Natural killer cell treated with Interleukin-12 subunit alpha and Interleukin-12 subunit beta and Interleukin-15 and Interleukin-18, amount 100 ng/mL, for 72 hours (primary cell): ENCODE measurements at regions not wholly inside any gene's neighbourhood (a gene's known extent, or its start where the extent isn't known, plus 50 kb on each side); places are given as distances from the start of the nearest gene placed in this dataset.

Source experiments
- ATAC-seq, 2 donors: fragments of 150-1000 bp; cut with Tn5 transposase in 1 of 2; sonication (Bioruptor Pico), chemical (Tn5 transposase) in 1 of 2; 2 replicates each; pipeline ENCODE4 v1.10.0; 2021
- DNase-seq: peaks from one replicate; pipeline ENCODE4 v3.0.0; 2022; ENCODE audit warnings: low spot score
- H3K27ac Mint-ChIP-seq, 2 donors: 1 replicate in 1 of 2; 2 replicates in 1 of 2; pipeline ENCODE4 v1.8.0; 2022; ENCODE audit warnings: mixed read lengths in 2 of 2, mild to moderate bottlenecking in 1 of 2, moderate library complexity in 1 of 2
- H3K27me3 Mint-ChIP-seq, 2 donors: 1 replicate in 1 of 2; 2 replicates in 1 of 2; pipeline ENCODE4 v1.8.0; 2022; ENCODE audit warnings: mixed read lengths in 2 of 2
- H3K36me3 Mint-ChIP-seq: one replicate; pipeline ENCODE4 v1.8.0; 2022; ENCODE audit warnings: mixed read lengths
- H3K4me1 Mint-ChIP-seq, 2 donors: 1 replicate in 1 of 2; 2 replicates in 1 of 2; pipeline ENCODE4 v1.8.0; 2022; ENCODE audit warnings: low read depth in 2 of 2, mixed read lengths in 2 of 2, mild to moderate bottlenecking in 1 of 2
- H3K4me3 Mint-ChIP-seq: one replicate; pipeline ENCODE4 v1.8.0; 2022; ENCODE audit warnings: mixed read lengths
- H3K9me3 Mint-ChIP-seq: 2 replicates; pipeline ENCODE4 v1.8.0; 2022; ENCODE audit warnings: mixed read lengths

- H3K27me3 Mint-ChIP-seq, result peaks cover 16 to 28% of the 10 kb centered on the region in 2 donors
- H3K27ac Mint-ChIP-seq, result no peak overlapping the region
- ATAC-seq (no peak), DNase-seq (no peak)
- no peaks in the 10 kb centered on the region for H3K36me3 Mint-ChIP-seq
- no peaks in the 10 kb centered on the region for H3K4me1 Mint-ChIP-seq
- no peak overlapping the region for H3K4me3 Mint-ChIP-seq
- H3K9me3 Mint-ChIP-seq, result peaks cover 4% of the 10 kb centered on the region
These were observed 63.9 kb upstream of the PLEKHG1 start for GRCh38 chr6:150535818-150536220.

- ATAC-seq, result no peak
These were observed 62.9 kb upstream of the PLEKHG1 start for GRCh38 chr6:150536835-150537234.

GRCh38 chr6:150537491-150537890 lies 62.2 kb upstream of the PLEKHG1 start:
- H3K27ac Mint-ChIP-seq, result no peak overlapping the region
- H3K4me1 Mint-ChIP-seq, result no peaks in the 10 kb centered on the region
- DNase-seq (no peak), ATAC-seq (no peak)
- peaks cover 4% of the 10 kb centered on the region for H3K9me3 Mint-ChIP-seq
- peaks cover 14 to 30% of the 10 kb centered on the region in 2 donors for H3K27me3 Mint-ChIP-seq
- no peaks in the 10 kb centered on the region for H3K36me3 Mint-ChIP-seq
- no peak overlapping the region for H3K4me3 Mint-ChIP-seq

More at GRCh38 chr6:150536835-150537234, 62.9 kb upstream of the PLEKHG1 start:
- H3K27ac Mint-ChIP-seq, result no peak overlapping the region
- DNase-seq, result no peak
- H3K4me3 Mint-ChIP-seq, result no peak overlapping the region
- H3K4me1 Mint-ChIP-seq, result no peaks in the 10 kb centered on the region
- peaks cover 14 to 30% of the 10 kb centered on the region in 2 donors for H3K27me3 Mint-ChIP-seq
- H3K9me3 Mint-ChIP-seq, result peaks cover 4% of the 10 kb centered on the region
- no peaks in the 10 kb centered on the region for H3K36me3 Mint-ChIP-seq

- Mint-ChIP-seq H3K4me1 (no peaks in the 10 kb centered on the region), H3K27me3 (peaks cover 14 to 30% of the 10 kb centered on the region in 2 donors), H3K36me3 (no peaks in the 10 kb centered on the region), H3K27ac (no peak overlapping the region), H3K9me3 (peaks cover 4% of the 10 kb centered on the region), H3K4me3 (no peak overlapping the region)
- DNase-seq (no peak), ATAC-seq (no peak)
These were observed 61.8 kb upstream of the PLEKHG1 start for GRCh38 chr6:150537893-150538292.

- H3K36me3 Mint-ChIP-seq, result no peaks in the 10 kb centered on the region
- no peak overlapping the region for H3K27ac Mint-ChIP-seq
- peaks cover 4% of the 10 kb centered on the region for H3K9me3 Mint-ChIP-seq
- no peak overlapping the region for H3K4me3 Mint-ChIP-seq
- no peaks in the 10 kb centered on the region for H3K4me1 Mint-ChIP-seq
- no peak for DNase-seq
- H3K27me3 Mint-ChIP-seq, result peaks cover 20 to 36% of the 10 kb centered on the region in 2 donors
- no peak for ATAC-seq
These were observed 60.6 kb upstream of the PLEKHG1 start for GRCh38 chr6:150539111-150539510.

- H3K27ac Mint-ChIP-seq, result no peak overlapping the region
- H3K9me3 Mint-ChIP-seq, result peaks cover 4% of the 10 kb centered on the region
- ATAC-seq (no peak), DNase-seq (no peak)
- no peaks in the 10 kb centered on the region for H3K36me3 Mint-ChIP-seq
- no peak overlapping the region for H3K4me3 Mint-ChIP-seq
- peaks cover 20 to 32% of the 10 kb centered on the region in 2 donors for H3K27me3 Mint-ChIP-seq
- H3K4me1 Mint-ChIP-seq, result no peaks in the 10 kb centered on the region
These were observed 60.1 kb upstream of the PLEKHG1 start for GRCh38 chr6:150539568-150539967.

- ATAC-seq, result no peak
- DNase-seq, result no peak
- H3K36me3 Mint-ChIP-seq, result no peaks in the 10 kb centered on the region
- no peak overlapping the region for H3K4me3 Mint-ChIP-seq
- peaks cover 4% of the 10 kb centered on the region for H3K9me3 Mint-ChIP-seq
- no peak overlapping the region for H3K27ac Mint-ChIP-seq
- H3K27me3 Mint-ChIP-seq, result peaks cover 19 to 37% of the 10 kb centered on the region in 2 donors
- H3K4me1 Mint-ChIP-seq, result no peaks in the 10 kb centered on the region
These were observed 58.1 kb upstream of the PLEKHG1 start for GRCh38 chr6:150541576-150541975.

GRCh38 chr6:150543178-150543577 lies 56.5 kb upstream of the PLEKHG1 start:
- ATAC-seq (no peak), DNase-seq (no peak)
- no peak overlapping the region for H3K27ac Mint-ChIP-seq
- peaks cover 4% of the 10 kb centered on the region for H3K9me3 Mint-ChIP-seq
- H3K36me3 Mint-ChIP-seq, result no peaks in the 10 kb centered on the region
- H3K4me1 Mint-ChIP-seq, result no peaks in the 10 kb centered on the region
- no peak overlapping the region for H3K4me3 Mint-ChIP-seq
- H3K27me3 Mint-ChIP-seq, result peaks cover 19 to 37% of the 10 kb centered on the region in 2 donors

- Mint-ChIP-seq H3K9me3 (no peaks in the 10 kb centered on the region), H3K36me3 (no peaks in the 10 kb centered on the region), H3K27ac (no peak overlapping the region), H3K4me3 (no peak overlapping the region), H3K27me3 (peaks cover 9 to 33% of the 10 kb centered on the region in 2 donors), H3K4me1 (peaks cover 0 to 3% of the 10 kb centered on the region in 2 donors)
- DNase-seq, result no peak
- no peak for ATAC-seq
These were observed 54.9 kb upstream of the PLEKHG1 start for GRCh38 chr6:150544793-150545192.

- ATAC-seq, result no peak
- no peaks in the 10 kb centered on the region for H3K9me3 Mint-ChIP-seq
- H3K36me3 Mint-ChIP-seq, result no peaks in the 10 kb centered on the region
These were observed 53.2 kb upstream of the PLEKHG1 start for GRCh38 chr6:150546457-150546856.

GRCh38 chr6:150547502-150548222 lies 52.0 kb upstream of the PLEKHG1 start:
- H3K36me3 Mint-ChIP-seq, result no peaks in the 10 kb centered on the region
- ATAC-seq (no peak), DNase-seq (no peak)
- no peaks in the 10 kb centered on the region for H3K9me3 Mint-ChIP-seq
- no peak overlapping the region for H3K4me3 Mint-ChIP-seq
- H3K27ac Mint-ChIP-seq, result no peak overlapping the region
- peaks cover 0 to 3% of the 10 kb centered on the region in 2 donors for H3K4me1 Mint-ChIP-seq
- peaks cover 8 to 22% of the 10 kb centered on the region in 2 donors for H3K27me3 Mint-ChIP-seq

More at GRCh38 chr6:150546457-150546856, 53.2 kb upstream of the PLEKHG1 start:
- no peak for DNase-seq
- Mint-ChIP-seq H3K4me1 (peaks cover 0 to 3% of the 10 kb centered on the region in 2 donors), H3K27ac (no peak overlapping the region), H3K4me3 (no peak overlapping the region), H3K27me3 (peaks cover 8 to 22% of the 10 kb centered on the region in 2 donors)

- peaks cover 2% of the 10 kb centered on the region for H3K9me3 Mint-ChIP-seq
These were observed 51.4 kb upstream of the PLEKHG1 start for GRCh38 chr6:150548330-150548729.

GRCh38 chr6:150549007-150549406 lies 50.7 kb upstream of the PLEKHG1 start:
- Mint-ChIP-seq H3K9me3 (peaks cover 2% of the 10 kb centered on the region), H3K36me3 (no peaks in the 10 kb centered on the region), H3K4me3 (no peak overlapping the region), H3K27me3 (peaks cover 3 to 24% of the 10 kb centered on the region in 2 donors), H3K27ac (no peak overlapping the region), H3K4me1 (peaks cover 0 to 3% of the 10 kb centered on the region in 2 donors)
- DNase-seq (no peak), ATAC-seq (peak; percentile 31 to 48)

More at GRCh38 chr6:150548330-150548729, 51.4 kb upstream of the PLEKHG1 start:
- no peak overlapping the region for H3K27ac Mint-ChIP-seq
- no peak for DNase-seq
- H3K4me3 Mint-ChIP-seq, result no peak overlapping the region
- H3K36me3 Mint-ChIP-seq, result no peaks in the 10 kb centered on the region
- H3K27me3 Mint-ChIP-seq, result peaks cover 5 to 24% of the 10 kb centered on the region in 2 donors
- H3K4me1 Mint-ChIP-seq, result peaks cover 0 to 3% of the 10 kb centered on the region in 2 donors
- no peak for ATAC-seq

GRCh38 chr6:150549674-150550101 lies 50.0 kb upstream of the PLEKHG1 start:
- H3K27ac Mint-ChIP-seq, result no peak overlapping the region
- H3K9me3 Mint-ChIP-seq, result peaks cover 2% of the 10 kb centered on the region
- no peaks in the 10 kb centered on the region for H3K36me3 Mint-ChIP-seq
- peaks cover 0 to 3% of the 10 kb centered on the region in 2 donors for H3K4me1 Mint-ChIP-seq
- H3K27me3 Mint-ChIP-seq, result peaks cover 4 to 27% of the 10 kb centered on the region in 2 donors
- ATAC-seq (peak in 1 of 2 donors; percentile 20), DNase-seq (no peak)
- H3K4me3 Mint-ChIP-seq, result no peak overlapping the region
